HepG2 (cell line): ENCODE measurements at regions not wholly inside any gene's neighbourhood (a gene's known extent, or its start where the extent isn't known, plus 50 kb on each side); places are given as distances from the start of the nearest gene placed in this dataset.

ENCODE experiments used
- ATRX ChIP-seq: sonication (generic); formaldehyde crosslinking; IDR thresholded peaks from 2 replicates; pipeline ENCODE4 v1.4.0; 2020; ENCODE audit warnings: missing genetic modification reagents, borderline replicate concordance
- EEA1 ChIP-seq: sonication (generic); formaldehyde crosslinking; IDR thresholded peaks from 2 replicates; pipeline ENCODE4 v1.5.1; 2020; ENCODE audit warnings: mild to moderate bottlenecking, missing genetic modification reagents, borderline replicate concordance
- ESRRA ChIP-seq: sonication (generic); formaldehyde crosslinking; IDR thresholded peaks from 2 replicates; pipeline ENCODE4 v1.5.1; 2020; ENCODE audit warnings: mild to moderate bottlenecking, low read depth, missing genetic modification reagents
- GATAD2A ChIP-seq: IDR thresholded peaks from 2 replicates; pipeline ENCODE4 v1.6.1; 2016
- NFKBIZ ChIP-seq: IDR thresholded peaks from 2 replicates; pipeline ENCODE4 v1.6.1; 2018; ENCODE audit warnings: missing genetic modification reagents, missing compliant biosample characterization
- NFYB ChIP-seq: sonication (generic); formaldehyde crosslinking; IDR thresholded peaks from 2 replicates; pipeline ENCODE4 v1.4.0; 2020; ENCODE audit warnings: missing genetic modification reagents
- ZNF17 ChIP-seq: sonication (generic); formaldehyde crosslinking; IDR thresholded peaks from 2 replicates; pipeline ENCODE4 v1.5.0; 2020; ENCODE audit warnings: mild to moderate bottlenecking, missing genetic modification reagents
- ZNF253 ChIP-seq: sonication (generic); formaldehyde crosslinking; IDR thresholded peaks from 2 replicates; pipeline ENCODE4 v1.8.0; 2022; ENCODE audit warnings: mild to moderate bottlenecking, missing genetic modification reagents, borderline replicate concordance
- ZSCAN22 ChIP-seq: sonication (generic); formaldehyde crosslinking; IDR thresholded peaks from 2 replicates; pipeline ENCODE4 v1.4.0; 2020; ENCODE audit warnings: mild to moderate bottlenecking, missing genetic modification reagents
- TF ChIP-seq, protein P1 (sequence below): sonication (generic); formaldehyde crosslinking; IDR thresholded peaks from 2 replicates; pipeline ENCODE4 v1.5.0; 2020; ENCODE audit warnings: missing genetic modification reagents
- TF ChIP-seq, protein P2 (sequence below): sonication (generic); formaldehyde crosslinking; conservative IDR thresholded peaks from 2 replicates; pipeline ENCODE4 v1.8.0; 2022; ENCODE audit warnings: low read depth, missing genetic modification reagents
- TF ChIP-seq, protein P3 (sequence below): sonication (generic); formaldehyde crosslinking; IDR thresholded peaks from 2 replicates; pipeline ENCODE4 v1.4.0; 2020; ENCODE audit warnings: missing genetic modification reagents

DNA sequence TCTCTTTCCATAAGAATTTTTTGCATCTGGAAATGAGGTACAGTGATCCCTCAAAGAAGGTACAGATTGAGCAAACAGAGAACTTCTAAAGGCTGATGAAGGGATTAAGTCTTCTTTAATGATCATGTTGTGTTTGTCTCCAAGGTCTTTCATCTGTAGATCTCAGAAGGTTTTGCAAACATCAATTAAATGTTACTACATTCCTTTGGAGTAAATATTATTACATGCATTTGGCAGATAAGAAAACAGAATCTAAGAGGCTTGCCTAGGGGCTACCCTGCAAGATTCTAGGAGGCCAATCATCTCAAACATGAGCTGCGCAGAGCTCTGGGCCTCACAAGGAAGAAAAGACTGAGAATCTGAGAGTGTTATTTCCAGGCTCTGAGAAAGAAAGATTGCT, 70.9 kb upstream of the LPP start (continued):
- TF ChIP-seq ZNF253 (CRISPR knock-in tag) (no peak), ZNF17 (no peak), EEA1 (CRISPR knock-in tag) (no peak), ZSCAN22 (CRISPR knock-in tag) (no peak), ESRRA (CRISPR knock-in tag) (no peak), ATRX (no peak), NFYB (no peak), GATAD2A (CRISPR knock-in tag) (0 out of 2 replicates have a peak, but pooled peaks have one; percentile 27), NFKBIZ (no peak)
- TF ChIP-seq, protein P1, sequence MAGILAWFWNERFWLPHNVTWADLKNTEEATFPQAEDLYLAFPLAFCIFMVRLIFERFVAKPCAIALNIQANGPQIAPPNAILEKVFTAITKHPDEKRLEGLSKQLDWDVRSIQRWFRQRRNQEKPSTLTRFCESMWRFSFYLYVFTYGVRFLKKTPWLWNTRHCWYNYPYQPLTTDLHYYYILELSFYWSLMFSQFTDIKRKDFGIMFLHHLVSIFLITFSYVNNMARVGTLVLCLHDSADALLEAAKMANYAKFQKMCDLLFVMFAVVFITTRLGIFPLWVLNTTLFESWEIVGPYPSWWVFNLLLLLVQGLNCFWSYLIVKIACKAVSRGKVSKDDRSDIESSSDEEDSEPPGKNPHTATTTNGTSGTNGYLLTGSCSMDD (CRISPR knock-in tag), result no peak
- TF ChIP-seq, protein P2, sequence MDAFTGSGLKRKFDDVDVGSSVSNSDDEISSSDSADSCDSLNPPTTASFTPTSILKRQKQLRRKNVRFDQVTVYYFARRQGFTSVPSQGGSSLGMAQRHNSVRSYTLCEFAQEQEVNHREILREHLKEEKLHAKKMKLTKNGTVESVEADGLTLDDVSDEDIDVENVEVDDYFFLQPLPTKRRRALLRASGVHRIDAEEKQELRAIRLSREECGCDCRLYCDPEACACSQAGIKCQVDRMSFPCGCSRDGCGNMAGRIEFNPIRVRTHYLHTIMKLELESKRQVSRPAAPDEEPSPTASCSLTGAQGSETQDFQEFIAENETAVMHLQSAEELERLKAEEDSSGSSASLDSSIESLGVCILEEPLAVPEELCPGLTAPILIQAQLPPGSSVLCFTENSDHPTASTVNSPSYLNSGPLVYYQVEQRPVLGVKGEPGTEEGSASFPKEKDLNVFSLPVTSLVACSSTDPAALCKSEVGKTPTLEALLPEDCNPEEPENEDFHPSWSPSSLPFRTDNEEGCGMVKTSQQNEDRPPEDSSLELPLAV (CRISPR knock-in tag), result no peak
- TF ChIP-seq, protein P3, sequence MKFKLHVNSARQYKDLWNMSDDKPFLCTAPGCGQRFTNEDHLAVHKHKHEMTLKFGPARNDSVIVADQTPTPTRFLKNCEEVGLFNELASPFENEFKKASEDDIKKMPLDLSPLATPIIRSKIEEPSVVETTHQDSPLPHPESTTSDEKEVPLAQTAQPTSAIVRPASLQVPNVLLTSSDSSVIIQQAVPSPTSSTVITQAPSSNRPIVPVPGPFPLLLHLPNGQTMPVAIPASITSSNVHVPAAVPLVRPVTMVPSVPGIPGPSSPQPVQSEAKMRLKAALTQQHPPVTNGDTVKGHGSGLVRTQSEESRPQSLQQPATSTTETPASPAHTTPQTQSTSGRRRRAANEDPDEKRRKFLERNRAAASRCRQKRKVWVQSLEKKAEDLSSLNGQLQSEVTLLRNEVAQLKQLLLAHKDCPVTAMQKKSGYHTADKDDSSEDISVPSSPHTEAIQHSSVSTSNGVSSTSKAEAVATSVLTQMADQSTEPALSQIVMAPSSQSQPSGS, result peak; percentile 41; the same call in 1 of the 2 replicates
- TF ChIP-seq, all 625 proteins: peak for 26
